ENCODE measurements at regions not wholly inside any gene's neighbourhood (a gene's known extent, or its start where the extent isn't known, plus 50 kb on each side); places are given as distances from the start of the nearest gene placed in this dataset.
"Not testable (repeated sequence)": the region's sequence is repeated elsewhere in the genome, so short reads cannot be mapped to it uniquely, and the experiment has no call there.

GRCh38 chr4:106546370-106546769 is 177.8 kb upstream of the GIMD1 start:
- intact Hi-C loops (cut with micrococcal nuclease) = no loop called here
- no peaks in the 10 kb centered on the region for H3K27me3 Mint-ChIP-seq
- Histone ChIP-seq H2AFZ (ENCODE audit: insufficient read depth, low read depth, low read length, poor library complexity, severe bottlenecking) (no peak overlapping the region), H3K79me2 (ENCODE audit: control insufficient read depth, insufficient read depth, low read length) (no peaks in the 10 kb centered on the region), H3K36me3 (replicated peaks in 1 of 2; ENCODE audit: control extremely low read depth in 1 of 2, control insufficient read depth in 1 of 2, extremely low read depth in 1 of 2, insufficient read depth in 2 of 2, low read length in 1 of 2) (no peaks in the 10 kb centered on the region), H3K9ac (ENCODE audit: low read length) (no peak overlapping the region), H3K27ac (ENCODE audit: low read length in 2 of 2) (no peak overlapping the region), H3K4me2 (replicated peaks; ENCODE audit: low read depth, low read length, poor library complexity, severe bottlenecking) (no peak overlapping the region), H3K4me3 (ENCODE audit: control extremely low read depth in 1 of 5, extremely low read depth in 1 of 5, insufficient read depth in 1 of 5, low read depth in 2 of 5, low read length in 4 of 5) (no peak overlapping the region), H3K4me1 (ENCODE audit: control insufficient read depth in 2 of 2, insufficient read depth in 2 of 2, low read length in 2 of 2) (no peaks in the 10 kb centered on the region), H3K9me3 (ENCODE audit: control extremely low read depth in 1 of 3, control insufficient read depth in 2 of 3, insufficient read depth in 1 of 3, low read length in 2 of 3) (peaks cover 0 to 5% (median 2%) of the 10 kb centered on the region in 3 donors), H4K20me1 (ENCODE audit: control insufficient read depth, insufficient read depth, low read length, poor library complexity, severe bottlenecking) (no peaks in the 10 kb centered on the region), H3K27me3 (replicated peaks in 1 of 4; ENCODE audit: control extremely low read depth in 1 of 4, control insufficient read depth in 3 of 4, insufficient read depth in 4 of 4, low read length in 3 of 4) (no peaks in the 10 kb centered on the region)
- no peaks in the 10 kb centered on the region for H3K4me1 Mint-ChIP-seq
- DNase-seq (no peak), ATAC-seq (ENCODE audit: low read depth) (no peak)
- H3K27ac Mint-ChIP-seq = no peak overlapping the region
- CTCF ChIA-PET = no interaction called here
- H3K9me3 Mint-ChIP-seq (ENCODE audit: insufficient read depth) = no peaks in the 10 kb centered on the region
- WGBS (ENCODE audit: insufficient coverage) = no CpG with 5 or more reads among the region's 1 CpG
- POLR2A ChIA-PET = no interaction called here
- no peak for TF ChIP-seq EZH2 (IDR thresholded peaks at IDR 0.05; ENCODE audit: borderline replicate concordance, insufficient read depth, low read depth, low read length, poor library complexity, severe bottlenecking)
- TF ChIP-seq CTCF (IDR thresholded peaks at IDR 0.05) = no peak
- no peak overlapping the region for H3K4me3 Mint-ChIP-seq

- H3K27me3 ChIP-seq (replicated peaks in 1 of 4; ENCODE audit: control extremely low read depth in 1 of 4, control insufficient read depth in 3 of 4, insufficient read depth in 4 of 4, low read length in 3 of 4); POLR2A ChIA-PET; H3K4me2 ChIP-seq (replicated peaks; ENCODE audit: low read depth, low read length, poor library complexity, severe bottlenecking); H3K4me3 Mint-ChIP-seq; CTCF ChIA-PET; H3K9ac ChIP-seq (ENCODE audit: low read length); H3K4me1 ChIP-seq (ENCODE audit: control insufficient read depth in 2 of 2, insufficient read depth in 2 of 2, low read length in 2 of 2); H3K27ac Mint-ChIP-seq; H3K27me3 Mint-ChIP-seq; DNase-seq; H3K9me3 Mint-ChIP-seq (ENCODE audit: insufficient read depth); H3K27ac ChIP-seq (ENCODE audit: low read length in 2 of 2); H2AFZ ChIP-seq (ENCODE audit: insufficient read depth, low read depth, low read length, poor library complexity, severe bottlenecking); ATAC-seq (ENCODE audit: low read depth); H3K79me2 ChIP-seq (ENCODE audit: control insufficient read depth, insufficient read depth, low read length); H3K4me1 Mint-ChIP-seq; H4K20me1 ChIP-seq (ENCODE audit: control insufficient read depth, insufficient read depth, low read length, poor library complexity, severe bottlenecking); H3K36me3 ChIP-seq (replicated peaks in 1 of 2; ENCODE audit: control extremely low read depth in 1 of 2, control insufficient read depth in 1 of 2, extremely low read depth in 1 of 2, insufficient read depth in 2 of 2, low read length in 1 of 2); H3K9me3 ChIP-seq (ENCODE audit: control extremely low read depth in 1 of 3, control insufficient read depth in 2 of 3, insufficient read depth in 1 of 3, low read length in 2 of 3); H3K4me3 ChIP-seq (ENCODE audit: control extremely low read depth in 1 of 5, extremely low read depth in 1 of 5, insufficient read depth in 1 of 5, low read depth in 2 of 5, low read length in 4 of 5); intact Hi-C loops (cut with micrococcal nuclease): not testable (repeated sequence)
- no CpG with 5 or more reads among the region's 1 CpG for WGBS (ENCODE audit: insufficient coverage)
These were observed 174.0 kb upstream of the GIMD1 start for GRCh38 chr4:106542609-106543008.

Measured in B cell (primary cell).